DMS79 treated with DMSO at 0.1 percent for 48 hours (cell line): ENCODE measurements at regions not wholly inside any gene's neighbourhood (a gene's known extent, or its start where the extent isn't known, plus 50 kb on each side); places are given as distances from the start of the nearest gene placed in this dataset.

Experiments used
- DNase-seq: peaks from one replicate; lab custom pipeline; 2025; lab: John Stamatoyannopoulos, UW

- no peak for DNase-seq
Measured at GRCh38 chr1:58862728-58863385, 79.0 kb upstream of the JUN start.

GRCh38 chr1:58864654-58865053 lies 80.8 kb upstream of the JUN start:
- DNase-seq = no peak

- DNase-seq = no peak
Measured at GRCh38 chr1:58866578-58866977, 82.7 kb upstream of the JUN start.

GRCh38 chr1:58869638-58870297 lies 85.9 kb upstream of the JUN start:
- no peak for DNase-seq

GRCh38 chr1:58870298-58870676 lies 86.4 kb upstream of the JUN start:
- peak; percentile 34 for DNase-seq

- no peak for DNase-seq
Measured at GRCh38 chr1:58874342-58874741, 90.5 kb upstream of the JUN start.

- peak; percentile 65 for DNase-seq
Measured at GRCh38 chr1:58874757-58875755, 91.2 kb upstream of the JUN start.

- DNase-seq = no peak
Measured at GRCh38 chr1:58879464-58879863, 95.6 kb upstream of the JUN start.

- DNase-seq = no peak
Measured at GRCh38 chr1:58880592-58880991, 96.7 kb upstream of the JUN start.

GRCh38 chr1:58881471-58881994 lies 97.7 kb upstream of the JUN start:
- DNase-seq = no peak

GRCh38 chr1:58882322-58882948 lies 98.6 kb upstream of the JUN start:
- DNase-seq = peak; percentile 11

- DNase-seq = peak; percentile 22
Measured at GRCh38 chr1:58883037-58883887, 99.4 kb upstream of the JUN start.

GRCh38 chr1:58883888-58884482 lies 100.1 kb upstream of the JUN start:
- no peak for DNase-seq

GRCh38 chr1:58884706-58885661 lies 101.1 kb upstream of the JUN start:
- peak; percentile 53 for DNase-seq

- no peak for DNase-seq
Measured at GRCh38 chr1:58885998-58886397, 102.2 kb upstream of the JUN start.

GRCh38 chr1:58886611-58887010 lies 102.8 kb upstream of the JUN start:
- no peak for DNase-seq

GRCh38 chr1:58887059-58887458 lies 103.2 kb upstream of the JUN start:
- DNase-seq = no peak

GRCh38 chr1:58888833-58889232 lies 105.0 kb upstream of the JUN start:
- DNase-seq = no peak

- DNase-seq = no peak
Measured at GRCh38 chr1:58890113-58890512, 106.3 kb upstream of the JUN start.
